SU-DHL-6 (cell line): ENCODE measurements at regions not wholly inside any gene's neighbourhood (a gene's known extent, or its start where the extent isn't known, plus 50 kb on each side); places are given as distances from the start of the nearest gene placed in this dataset.
"Not testable (repeated sequence)": the region's sequence is repeated elsewhere in the genome, so short reads cannot be mapped to it uniquely, and the experiment has no call there.

Experiments
- EZH2phosphoT487 ChIP-seq: fragments of 200-600 bp; sonication (generic), shearing (Covaris generic); conservative IDR thresholded peaks from 2 replicates; pipeline ENCODE4 v1.6.1; 2018; ENCODE audit warnings: mild to moderate bottlenecking, antibody characterized with exemption, low read length, moderate library complexity, mixed read lengths
- TF ChIP-seq, protein P1 (sequence below): fragments of 200-600 bp; sonication (generic); IDR thresholded peaks from one replicate; pipeline ENCODE4 v1.5.1; 2017; ENCODE audit warnings: antibody characterized with exemption, mild to moderate bottlenecking, low read length, moderate library complexity; ENCODE audit not compliant: insufficient read depth, poor library complexity, severe bottlenecking

DNA sequence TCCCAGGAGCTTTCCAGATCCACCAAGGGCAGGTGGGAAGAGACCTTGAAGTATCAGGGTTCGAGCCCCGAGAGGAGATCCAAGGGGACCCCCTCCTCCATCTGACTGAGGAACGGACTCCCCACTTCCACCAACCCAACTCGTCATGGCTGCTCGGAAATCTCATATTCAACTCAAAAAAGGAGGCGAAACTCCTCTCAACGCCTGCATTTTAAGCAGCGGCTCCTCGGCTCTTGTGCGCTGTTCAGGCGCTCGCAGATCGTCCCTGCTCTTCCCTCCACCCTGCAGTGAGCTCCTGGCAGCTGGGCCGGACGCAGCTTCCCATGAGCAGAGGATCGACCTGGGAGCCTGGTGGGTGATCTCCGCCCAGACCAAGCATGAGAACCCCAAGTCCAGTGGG lies 341.9 kb downstream of the ADGRD1 start:
- TF ChIP-seq, protein P1, sequence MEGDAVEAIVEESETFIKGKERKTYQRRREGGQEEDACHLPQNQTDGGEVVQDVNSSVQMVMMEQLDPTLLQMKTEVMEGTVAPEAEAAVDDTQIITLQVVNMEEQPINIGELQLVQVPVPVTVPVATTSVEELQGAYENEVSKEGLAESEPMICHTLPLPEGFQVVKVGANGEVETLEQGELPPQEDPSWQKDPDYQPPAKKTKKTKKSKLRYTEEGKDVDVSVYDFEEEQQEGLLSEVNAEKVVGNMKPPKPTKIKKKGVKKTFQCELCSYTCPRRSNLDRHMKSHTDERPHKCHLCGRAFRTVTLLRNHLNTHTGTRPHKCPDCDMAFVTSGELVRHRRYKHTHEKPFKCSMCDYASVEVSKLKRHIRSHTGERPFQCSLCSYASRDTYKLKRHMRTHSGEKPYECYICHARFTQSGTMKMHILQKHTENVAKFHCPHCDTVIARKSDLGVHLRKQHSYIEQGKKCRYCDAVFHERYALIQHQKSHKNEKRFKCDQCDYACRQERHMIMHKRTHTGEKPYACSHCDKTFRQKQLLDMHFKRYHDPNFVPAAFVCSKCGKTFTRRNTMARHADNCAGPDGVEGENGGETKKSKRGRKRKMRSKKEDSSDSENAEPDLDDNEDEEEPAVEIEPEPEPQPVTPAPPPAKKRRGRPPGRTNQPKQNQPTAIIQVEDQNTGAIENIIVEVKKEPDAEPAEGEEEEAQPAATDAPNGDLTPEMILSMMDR, result not testable (repeated sequence)
- not testable (repeated sequence) for TF ChIP-seq EZH2phosphoT487
